GM18907 (cell line): ENCODE measurements at regions not wholly inside any gene's neighbourhood (a gene's known extent, or its start where the extent isn't known, plus 50 kb on each side); places are given as distances from the start of the nearest gene placed in this dataset.
A peak's percentile ranks its signal among the peaks of the same experiment; 100 is the strongest.

Experiments used
- ATAC-seq: cut with Tn5 transposase; IDR thresholded peaks from one replicate; pipeline ENCODE4 v1.9.1; 2021; ENCODE audit warnings: mild to moderate bottlenecking, moderate library complexity; ENCODE audit not compliant: unreplicated experiment

DNA sequence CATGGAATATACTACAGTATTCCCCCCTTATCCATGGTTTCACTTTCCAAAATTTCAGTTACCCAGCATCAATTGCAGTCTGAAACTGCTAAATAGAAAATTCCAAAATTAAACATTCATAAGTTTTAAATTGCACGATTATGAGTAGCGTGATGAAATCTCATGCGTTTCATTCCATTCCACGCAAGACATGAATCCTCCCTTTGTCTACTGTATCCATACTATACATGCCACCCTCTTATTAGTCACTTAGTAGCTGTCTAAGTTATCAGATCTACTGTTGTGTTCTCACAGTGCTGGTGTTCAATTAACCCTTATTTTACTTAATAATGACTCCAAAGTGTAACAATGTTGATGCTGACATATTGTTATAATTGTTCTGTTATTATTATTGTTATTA is 261.2 kb upstream of the NDST4 start:
- no peak for ATAC-seq

DNA sequence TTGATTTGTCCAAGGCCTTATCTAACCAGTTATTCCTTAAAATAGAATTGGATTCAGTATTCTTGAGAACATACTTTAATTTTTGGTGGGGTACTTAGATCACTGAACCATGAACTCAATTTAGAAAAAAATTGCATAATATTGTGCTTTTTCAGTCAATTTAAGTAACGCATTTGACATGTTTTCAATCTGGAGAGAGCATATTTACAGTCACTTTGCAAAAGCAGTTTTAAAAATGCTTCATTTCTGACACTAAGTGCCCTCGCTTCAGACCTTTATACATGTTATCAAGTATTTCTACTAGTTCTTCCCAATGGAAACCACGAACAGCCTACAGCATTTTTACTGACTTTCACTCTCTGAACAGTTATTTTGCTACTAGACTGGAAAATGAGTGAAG is 257.1 kb upstream of the NDST4 start:
- ATAC-seq, result no peak

DNA sequence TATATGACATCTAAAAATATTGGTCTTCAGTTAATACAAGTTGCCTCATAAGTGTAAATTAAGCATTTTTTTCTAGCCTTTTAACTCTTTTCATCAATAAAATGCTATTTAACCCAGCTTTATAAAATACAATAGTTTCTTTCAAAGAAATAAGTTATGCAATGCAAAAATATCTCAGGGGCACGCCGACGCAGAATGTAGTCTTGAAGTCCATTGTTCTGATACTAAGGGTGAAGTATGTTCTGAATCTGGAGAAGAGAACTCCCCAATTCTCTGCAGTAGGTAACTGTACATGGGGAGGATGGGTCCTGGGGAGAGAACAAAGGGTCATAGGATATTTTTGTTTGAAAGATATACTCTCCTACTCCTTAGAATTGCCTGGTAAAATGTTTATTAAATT is 256.6 kb upstream of the NDST4 start:
- ATAC-seq, result no peak

DNA sequence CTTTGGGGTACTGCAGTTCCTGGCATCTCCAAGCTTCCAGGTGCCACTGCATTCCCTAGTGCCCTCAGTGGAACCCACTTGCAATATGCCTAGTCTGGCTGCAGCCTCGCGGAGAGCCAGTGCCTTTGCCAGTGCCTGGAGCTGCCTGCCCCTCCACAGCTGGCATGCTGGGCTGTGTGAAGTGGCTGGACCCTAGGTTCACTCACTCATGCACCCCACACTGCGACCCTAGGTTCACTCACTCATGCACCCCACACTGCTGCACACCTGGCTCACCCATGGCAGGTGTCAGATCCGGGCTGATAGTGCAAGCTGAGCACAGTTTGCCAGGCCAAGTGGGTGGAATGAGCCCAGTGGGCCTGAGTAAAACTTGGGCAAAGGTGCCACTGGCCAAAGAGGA is 253.0 kb upstream of the NDST4 start:
- ATAC-seq, result no peak

DNA sequence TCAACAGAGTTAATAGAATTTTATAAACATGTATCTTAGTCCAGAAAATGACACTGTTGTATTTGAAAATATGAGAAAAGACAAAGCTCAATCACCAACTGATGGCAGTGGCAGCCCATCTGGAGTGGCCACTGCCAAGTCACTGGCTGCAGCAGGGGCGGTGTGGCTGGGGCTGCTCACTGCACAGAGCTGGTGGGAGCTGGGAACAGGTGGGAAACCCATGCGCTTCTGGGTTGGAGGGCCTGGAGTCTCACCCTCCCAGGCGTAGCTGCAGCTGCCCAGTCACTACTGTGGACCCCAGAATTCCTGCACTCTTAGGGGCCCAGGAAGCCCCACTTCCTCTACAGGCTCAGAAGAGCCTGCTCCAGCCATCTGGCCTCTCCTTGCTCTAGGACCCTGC is 251.8 kb upstream of the NDST4 start:
- ATAC-seq, result no peak

DNA sequence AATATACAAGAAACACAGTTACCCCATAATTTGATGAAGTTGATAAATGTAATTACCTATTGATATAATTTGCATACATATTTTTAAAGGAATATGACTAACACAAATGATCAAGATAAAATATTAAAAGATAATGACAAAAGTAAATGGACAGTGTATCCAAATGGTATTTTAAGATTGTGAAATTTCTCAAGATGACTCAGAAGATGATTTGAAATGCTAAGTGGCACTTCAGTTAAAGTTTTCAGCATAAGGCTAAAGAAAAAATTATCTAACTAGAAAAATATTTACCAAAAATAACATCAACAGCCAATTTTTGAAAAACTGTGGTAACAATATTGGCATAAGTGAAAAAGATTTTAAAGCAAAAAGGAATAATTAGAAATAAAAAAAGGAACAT is 248.4 kb upstream of the NDST4 start:
- ATAC-seq, result no peak

DNA sequence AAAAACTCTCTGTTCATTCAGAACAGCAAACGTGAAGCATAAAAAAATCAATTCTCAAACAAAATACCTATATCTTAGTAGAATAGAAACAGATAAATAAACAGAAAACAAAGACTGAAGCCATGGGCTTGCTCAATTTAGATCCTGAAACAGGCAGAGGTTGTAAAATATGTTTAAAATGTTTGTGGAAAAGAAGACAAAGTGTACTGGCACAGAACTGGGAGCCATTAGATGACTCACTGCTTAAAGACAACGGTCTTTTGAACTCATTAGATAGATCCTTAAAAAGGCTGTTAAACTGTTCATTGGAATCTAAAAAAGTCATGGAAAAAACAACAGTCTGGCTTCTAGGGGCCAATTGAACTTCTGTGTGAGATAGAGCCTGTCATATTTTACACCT is 247.0 kb upstream of the NDST4 start:
- no peak for ATAC-seq

DNA sequence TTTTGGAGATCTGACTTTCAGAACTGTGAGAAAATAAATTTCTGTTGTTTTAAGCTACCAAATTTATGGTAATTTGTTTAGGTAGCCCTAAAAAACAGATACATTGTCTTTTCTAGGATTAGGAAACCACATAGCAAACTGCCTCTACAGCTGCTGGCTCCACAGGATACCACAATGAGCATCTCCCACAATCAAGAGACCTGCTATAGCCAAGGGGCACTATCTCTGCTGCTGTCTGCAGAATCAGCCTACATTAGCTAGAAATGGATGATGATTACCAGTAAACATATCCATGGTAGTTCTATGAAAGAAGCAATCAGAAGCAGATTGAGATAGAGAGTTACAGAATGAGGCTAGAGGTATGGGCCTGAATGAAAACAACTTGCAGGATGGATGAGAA is 244.4 kb upstream of the NDST4 start:
- ATAC-seq, result no peak

DNA sequence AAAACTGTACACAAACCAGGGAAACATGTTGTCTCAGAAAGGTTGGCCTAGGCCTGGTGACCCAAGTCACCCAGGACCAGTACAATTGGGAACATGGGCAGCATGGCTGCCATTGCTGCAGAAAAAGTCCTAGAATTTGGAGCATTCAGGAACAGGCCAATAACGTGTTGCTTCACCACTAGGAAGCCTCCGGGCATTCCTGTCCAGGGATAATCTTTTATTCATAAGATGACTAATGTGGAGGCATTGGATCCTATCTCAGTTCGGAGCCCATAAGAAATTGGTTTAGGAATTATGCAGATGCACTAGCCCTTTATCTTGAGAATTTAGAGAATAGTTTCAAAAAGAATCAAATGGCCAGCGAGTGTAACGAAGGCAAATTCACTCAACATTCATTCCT is 242.8 kb upstream of the NDST4 start:
- ATAC-seq, result no peak

DNA sequence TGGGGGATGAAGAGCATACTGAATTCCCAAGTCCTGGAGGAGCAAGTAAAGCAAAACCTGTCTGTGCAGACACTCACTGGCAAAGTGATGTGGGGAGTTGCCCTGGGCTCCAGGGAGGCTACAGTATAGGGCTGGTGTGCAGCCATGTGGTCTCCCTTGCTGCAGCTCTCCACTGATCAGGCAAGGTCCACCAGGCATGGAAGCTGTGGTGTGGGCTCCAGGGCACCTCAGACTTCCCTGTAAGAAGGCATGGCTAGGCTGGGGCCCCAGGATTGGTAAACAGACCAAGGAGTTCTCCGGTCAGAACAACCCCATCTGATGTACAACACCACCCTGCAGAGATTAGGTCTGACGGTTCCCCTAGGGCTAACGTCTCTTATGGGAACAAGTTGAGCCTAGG is 241.9 kb upstream of the NDST4 start:
- ATAC-seq, result no peak

DNA sequence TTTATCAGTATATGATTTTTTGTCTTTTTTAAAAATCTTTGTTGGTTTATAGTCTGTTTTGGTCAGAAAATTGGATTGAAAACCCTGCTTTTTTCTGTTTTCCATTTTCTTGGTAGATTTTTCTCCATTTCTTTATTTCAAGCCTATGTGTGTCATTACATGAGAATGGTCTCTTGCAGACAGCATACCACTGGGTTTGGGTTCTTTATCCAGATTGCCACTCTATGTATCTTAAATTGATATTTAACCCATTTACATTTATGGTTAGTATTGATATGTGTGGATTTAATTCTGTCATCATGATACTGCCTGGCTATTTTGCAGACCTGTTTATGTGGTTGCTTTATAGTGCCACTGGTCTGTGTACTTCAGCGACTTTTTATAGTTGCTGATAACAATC is 239.9 kb upstream of the NDST4 start:
- ATAC-seq, result no peak

DNA sequence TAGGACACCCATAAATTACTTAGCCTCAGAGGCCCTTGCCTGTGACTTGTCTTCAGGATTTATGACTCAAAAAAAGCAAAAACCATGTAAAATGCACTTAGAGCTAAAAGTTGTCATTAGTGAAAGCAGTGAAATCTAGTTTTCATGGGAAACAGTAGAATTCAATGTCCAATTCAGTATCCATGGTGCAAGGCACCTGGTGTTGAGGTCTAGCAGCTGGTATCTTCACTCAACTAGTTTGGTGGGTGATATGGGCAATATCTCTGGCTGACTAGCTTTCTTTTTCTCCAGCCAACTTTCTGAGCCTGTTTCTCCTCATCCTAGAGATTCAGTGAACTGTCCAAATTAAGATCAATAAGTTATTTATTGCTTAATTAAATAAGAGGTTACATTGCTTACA is 229.8 kb upstream of the NDST4 start:
- no peak for ATAC-seq

DNA sequence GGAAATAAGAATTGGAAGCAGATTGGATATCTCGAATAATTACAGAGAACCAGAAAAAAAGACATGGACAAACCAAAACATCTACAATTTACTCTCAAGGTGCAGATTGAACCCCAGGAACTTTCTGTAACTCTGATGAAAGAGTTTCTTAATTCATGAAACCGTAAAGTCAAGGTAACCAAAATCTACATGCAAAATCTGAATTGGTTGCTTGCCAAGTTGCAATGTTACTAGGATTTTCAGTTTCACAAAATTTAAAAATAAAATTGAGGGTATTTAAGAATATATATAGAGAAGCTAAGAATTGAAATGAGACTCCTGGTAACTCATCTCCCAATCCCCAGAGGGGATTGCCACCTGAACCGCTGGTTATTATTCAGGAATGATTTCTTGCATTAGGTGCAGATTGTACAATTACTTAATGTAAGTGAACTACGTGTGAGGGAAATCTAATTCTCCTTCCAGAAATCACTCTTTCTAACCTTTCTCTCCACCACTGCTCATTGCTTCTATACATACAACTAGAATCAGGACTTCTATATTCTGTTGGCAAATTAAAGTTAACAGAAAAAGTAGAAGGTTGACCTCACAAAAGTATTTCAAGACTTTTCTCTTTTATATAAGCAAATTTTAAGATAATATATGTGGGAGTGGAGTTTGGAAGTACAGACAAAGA is 221.5 kb upstream of the NDST4 start:
- ATAC-seq, result peak; percentile 68

DNA sequence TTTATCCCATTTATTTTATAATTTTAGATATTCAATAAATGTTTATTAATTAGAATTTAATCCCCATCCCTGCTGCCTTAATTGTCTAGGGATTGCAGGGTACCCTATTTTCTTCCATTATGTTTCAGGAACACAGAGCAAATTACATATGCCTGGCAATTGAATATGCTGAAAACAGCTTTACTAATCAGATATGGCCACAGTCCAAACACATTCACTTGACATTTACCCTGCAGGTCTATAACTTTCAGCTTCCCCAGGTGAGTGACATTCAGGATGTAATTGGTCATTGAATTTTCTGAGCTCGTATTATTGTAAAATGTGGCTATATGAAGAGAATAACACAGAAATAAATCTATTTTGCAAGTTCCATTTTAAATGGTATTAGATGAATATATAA is 218.7 kb upstream of the NDST4 start:
- no peak for ATAC-seq

DNA sequence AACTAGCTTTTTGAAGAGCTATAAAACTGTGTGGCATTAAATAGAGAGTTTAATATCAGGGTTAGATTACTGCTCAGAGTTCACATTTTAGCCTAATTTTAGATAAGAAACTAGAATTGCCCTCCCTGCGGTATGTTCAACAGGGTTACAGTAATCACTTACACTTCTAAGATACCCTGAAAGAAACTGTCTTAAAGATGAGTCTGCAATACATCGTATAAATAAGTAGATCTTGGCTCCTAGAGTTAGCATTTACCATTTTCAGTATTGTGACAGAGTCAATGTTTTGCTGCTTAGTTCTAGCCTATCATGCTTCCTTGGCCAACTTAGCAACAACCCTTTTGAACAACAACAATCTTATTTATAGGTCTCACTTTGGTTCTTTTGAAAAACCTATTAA is 217.8 kb upstream of the NDST4 start:
- ATAC-seq, result no peak

DNA sequence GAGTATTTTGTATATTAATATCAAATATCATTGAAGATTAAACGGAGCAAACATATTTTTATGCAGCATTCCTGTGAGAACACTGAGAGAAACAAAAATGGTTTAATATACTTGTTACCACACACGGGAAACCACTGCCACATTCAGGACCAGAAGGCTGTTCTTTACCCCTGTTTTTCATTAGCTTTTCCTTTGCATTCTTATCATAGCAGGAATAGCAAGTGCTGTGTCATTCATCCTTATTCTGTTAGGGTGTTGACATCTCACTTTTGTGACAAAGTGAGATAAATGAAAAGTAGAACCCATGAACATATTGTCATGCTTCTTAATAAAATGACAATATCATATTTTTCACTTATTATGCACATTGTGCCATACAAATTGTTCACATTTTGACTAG is 212.4 kb upstream of the NDST4 start:
- ATAC-seq, result no peak

DNA sequence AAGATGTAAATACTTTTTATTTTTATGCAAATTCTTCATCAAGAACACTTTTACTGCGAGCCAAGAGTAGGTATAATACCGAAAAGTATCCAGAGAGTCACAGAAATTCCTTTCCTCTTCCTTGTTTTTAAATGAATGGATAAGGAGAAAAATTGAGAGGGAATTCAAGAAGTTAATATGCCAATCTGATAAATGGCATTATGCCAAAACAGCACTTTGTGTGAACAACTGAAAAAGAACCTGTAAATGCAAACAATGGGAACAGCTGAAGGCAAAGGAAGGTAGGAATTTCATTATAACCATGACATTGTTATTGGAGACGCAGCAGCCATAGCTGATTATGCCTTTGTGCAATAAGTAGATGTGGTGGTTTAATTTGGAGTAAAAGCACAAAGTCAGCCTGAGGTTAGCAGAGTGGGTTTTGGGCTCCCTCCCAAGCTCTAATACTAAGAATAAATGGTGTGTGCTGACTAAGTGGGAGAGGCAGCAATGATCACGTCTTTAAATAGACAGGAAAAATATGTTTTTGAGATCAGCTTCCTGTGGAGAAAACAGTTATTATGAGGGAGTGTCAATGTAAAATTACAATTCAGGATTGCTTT is 209.8 kb upstream of the NDST4 start:
- ATAC-seq, result no peak

DNA sequence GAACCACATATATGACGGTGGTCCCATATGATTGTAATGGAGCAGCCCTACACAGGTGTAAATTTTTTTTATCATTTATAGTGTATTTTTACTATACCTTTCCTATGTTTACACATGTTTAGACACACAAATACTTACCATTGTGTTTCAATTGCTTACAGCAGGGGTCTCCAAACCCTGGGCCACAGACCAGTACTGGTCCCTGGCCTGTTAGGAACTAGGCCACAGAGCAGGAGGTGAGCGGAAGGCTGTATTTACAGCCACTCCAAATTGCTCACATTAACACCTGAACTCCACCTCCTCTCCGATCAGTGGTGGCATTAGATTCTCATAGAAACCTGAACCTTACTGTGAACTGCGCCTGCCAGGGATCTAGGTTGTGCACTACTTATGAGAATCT is 201.8 kb upstream of the NDST4 start:
- ATAC-seq, result no peak

DNA sequence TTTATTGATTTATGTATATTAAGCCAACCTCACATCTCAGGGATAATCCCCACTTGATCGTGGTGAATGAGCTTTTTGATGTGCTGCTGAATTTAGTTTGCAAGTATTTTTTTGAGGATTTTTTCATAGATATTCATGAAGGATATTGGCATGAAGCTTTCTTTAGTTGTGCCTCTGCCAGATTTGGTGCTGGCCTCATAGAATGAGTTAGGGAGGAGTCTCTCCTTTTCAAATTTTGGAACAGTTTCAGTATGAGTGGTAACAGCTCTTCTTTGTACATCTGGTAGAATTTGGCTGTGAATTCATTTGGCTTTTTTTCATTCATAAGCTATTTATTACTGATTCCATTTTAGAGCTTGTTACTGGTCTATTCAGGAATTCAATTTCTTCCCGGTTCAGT is 197.2 kb upstream of the NDST4 start:
- no peak for ATAC-seq

DNA sequence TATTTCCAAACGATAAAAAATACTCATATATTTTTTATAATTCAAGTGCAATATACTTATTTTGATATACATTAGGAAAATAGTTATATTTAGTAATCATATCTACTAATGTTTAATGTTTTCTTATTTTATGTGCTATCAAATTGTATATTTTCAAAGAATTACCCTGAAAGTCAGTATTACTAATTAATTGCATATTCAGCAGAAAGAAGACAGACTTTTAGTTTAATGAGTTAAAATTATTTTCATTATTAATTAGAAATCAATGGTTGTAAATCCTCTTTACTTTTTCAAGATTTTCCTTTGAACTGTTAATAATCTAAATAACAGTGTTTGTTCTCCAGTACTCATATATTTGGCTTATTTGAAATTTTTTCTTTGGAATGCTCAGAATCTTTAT is 181.3 kb upstream of the NDST4 start:
- ATAC-seq, result no peak

DNA sequence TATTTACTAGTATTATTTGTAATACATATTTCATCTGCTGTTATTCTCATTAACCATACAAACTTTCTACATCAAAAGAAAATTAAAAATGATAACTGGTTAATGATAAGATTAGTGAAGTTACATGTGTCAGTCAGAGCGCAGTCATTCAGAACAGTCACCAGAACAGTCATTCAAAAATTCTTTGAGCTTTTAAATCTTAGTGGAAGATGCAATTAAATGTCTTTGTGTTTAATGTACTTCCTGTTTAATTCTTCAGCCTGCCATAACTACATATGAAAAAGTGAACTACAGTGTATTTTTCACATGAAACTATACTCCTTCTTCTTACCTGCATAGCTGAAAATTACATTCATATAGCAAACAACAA is 179.7 kb upstream of the NDST4 start:
- no peak for ATAC-seq

DNA sequence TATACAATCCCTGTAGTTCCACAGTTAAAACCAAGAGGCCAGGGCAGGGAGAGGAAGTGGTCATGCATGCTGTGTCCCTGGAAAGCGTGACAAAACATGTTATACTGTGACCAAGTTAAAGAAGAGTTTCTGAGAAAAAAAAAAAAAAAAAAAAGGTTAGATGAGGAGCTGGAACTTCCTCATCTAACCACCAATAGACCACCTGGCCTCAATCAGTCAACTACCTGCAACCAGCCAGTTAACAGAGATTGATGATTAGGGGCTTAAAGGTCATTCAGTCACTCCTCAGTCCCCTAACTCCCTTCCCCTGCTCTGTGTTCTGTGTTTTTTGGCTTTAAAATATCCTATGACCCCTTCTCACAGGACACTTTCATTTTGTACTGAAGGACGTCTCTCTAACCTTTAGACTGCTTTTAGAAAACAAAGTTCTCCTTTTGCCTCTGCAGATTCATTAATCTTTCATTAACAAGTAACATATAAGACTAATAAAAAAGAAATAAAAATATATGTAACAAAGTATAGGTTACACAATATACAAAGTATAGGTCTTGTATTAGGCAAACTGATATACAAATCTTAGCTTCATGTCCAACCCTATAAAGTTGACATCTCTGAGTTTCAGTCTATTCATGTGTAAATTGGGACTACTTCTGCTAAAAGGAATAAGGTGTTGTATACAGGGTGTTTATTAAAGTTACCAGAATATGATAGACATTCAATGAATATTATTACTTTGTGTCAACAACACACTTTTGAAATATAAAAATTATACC is 179.1 kb upstream of the NDST4 start:
- ATAC-seq, result peak; percentile 90

DNA sequence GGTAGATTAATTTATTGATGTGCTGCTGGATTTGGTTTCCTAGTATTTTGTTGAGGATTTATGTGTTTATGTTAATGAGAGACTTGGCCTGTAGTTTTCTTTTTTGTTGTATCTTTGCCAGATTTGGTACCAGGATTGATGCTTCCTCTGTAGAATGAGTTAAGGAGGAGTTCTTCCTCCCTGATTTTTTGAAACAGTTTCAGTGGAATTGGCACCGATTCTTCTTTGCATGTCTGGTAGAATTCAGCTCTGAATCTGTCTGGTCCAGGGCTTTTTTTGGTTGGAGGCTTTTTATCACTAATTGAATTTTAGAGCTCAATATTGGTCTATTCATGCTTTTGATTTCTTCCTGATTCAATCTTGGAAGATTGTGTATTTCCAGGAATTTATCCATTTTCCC is 174.0 kb upstream of the NDST4 start:
- ATAC-seq, result no peak
